ENCODE measurements at regions not wholly inside any gene's neighbourhood (a gene's known extent, or its start where the extent isn't known, plus 50 kb on each side); places are given as distances from the start of the nearest gene placed in this dataset.

DNA sequence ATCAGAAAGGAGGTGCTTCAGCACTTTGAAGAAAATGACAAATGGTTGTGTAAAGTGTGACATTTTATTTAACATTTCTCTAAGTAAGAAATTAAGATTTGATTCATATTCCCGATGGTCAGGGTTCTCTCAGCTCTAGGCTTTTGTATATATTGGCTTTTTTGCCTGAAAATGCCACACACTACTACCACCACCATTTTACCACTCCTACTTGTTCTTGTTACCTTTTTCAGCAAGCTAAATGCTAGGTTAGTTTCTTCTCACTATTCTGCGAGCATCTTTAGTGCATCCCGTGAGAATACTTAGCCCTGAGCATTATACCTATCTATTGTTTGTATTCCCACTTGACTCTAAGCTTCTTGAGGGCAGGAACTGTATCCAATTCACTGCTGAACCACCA is 177.6 kb upstream of the MTNR1B start:
- no peak for DNase-seq
- Histone ChIP-seq H3K9me3 (no peaks in the 10 kb centered on the region), H3K27ac (no peak overlapping the region), H3K4me3 (no peak overlapping the region), H3K27me3 (no peaks in the 10 kb centered on the region), H3K36me3 (no peaks in the 10 kb centered on the region), H3K4me1 (no peaks in the 10 kb centered on the region)
- TF ChIP-seq, protein P1, sequence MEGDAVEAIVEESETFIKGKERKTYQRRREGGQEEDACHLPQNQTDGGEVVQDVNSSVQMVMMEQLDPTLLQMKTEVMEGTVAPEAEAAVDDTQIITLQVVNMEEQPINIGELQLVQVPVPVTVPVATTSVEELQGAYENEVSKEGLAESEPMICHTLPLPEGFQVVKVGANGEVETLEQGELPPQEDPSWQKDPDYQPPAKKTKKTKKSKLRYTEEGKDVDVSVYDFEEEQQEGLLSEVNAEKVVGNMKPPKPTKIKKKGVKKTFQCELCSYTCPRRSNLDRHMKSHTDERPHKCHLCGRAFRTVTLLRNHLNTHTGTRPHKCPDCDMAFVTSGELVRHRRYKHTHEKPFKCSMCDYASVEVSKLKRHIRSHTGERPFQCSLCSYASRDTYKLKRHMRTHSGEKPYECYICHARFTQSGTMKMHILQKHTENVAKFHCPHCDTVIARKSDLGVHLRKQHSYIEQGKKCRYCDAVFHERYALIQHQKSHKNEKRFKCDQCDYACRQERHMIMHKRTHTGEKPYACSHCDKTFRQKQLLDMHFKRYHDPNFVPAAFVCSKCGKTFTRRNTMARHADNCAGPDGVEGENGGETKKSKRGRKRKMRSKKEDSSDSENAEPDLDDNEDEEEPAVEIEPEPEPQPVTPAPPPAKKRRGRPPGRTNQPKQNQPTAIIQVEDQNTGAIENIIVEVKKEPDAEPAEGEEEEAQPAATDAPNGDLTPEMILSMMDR (IDR thresholded peaks at IDR 0.05) = no peak
- no peak for TF ChIP-seq POLR2A (IDR thresholded peaks at IDR 0.05)
- TF ChIP-seq POLR2AphosphoS5 (IDR thresholded peaks at IDR 0.05) = no peak
- TF ChIP-seq EP300 (IDR thresholded peaks at IDR 0.05) = no peak
- WGBS, 2 donors = 84 to 91% methylated on average over 3 of the region's 3 CpGs
- ATAC-seq (ENCODE audit: low FRiP score in 2 of 2) = no peak

DNA sequence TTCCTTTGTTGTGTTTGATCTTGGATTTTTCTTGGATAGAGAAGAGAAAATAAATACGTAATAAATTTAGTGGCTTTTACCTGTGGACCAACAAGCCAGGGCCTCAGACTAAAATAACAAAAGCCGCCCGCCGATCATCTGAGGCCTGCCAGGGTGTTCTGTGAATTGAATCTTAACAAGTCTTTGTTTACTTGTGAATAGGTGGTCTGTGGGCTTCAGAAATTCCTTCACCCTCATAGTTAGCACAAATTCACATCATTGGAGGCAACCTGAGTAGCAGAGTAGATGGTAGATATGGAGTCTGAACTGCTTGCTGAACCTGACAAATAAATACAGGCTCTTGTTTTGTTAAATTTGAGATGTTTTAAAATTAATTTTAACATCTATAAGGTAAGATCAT is 176.3 kb upstream of the MTNR1B start:
- Histone ChIP-seq H3K27me3 (no peaks in the 10 kb centered on the region), H3K36me3 (no peaks in the 10 kb centered on the region), H3K9me3 (no peaks in the 10 kb centered on the region), H3K27ac (no peak overlapping the region), H3K4me1 (no peaks in the 10 kb centered on the region), H3K4me3 (no peak overlapping the region)
- TF ChIP-seq EP300 (IDR thresholded peaks at IDR 0.05) (no peak), POLR2AphosphoS5 (IDR thresholded peaks at IDR 0.05) (no peak), POLR2A (IDR thresholded peaks at IDR 0.05) (no peak)
- TF ChIP-seq, protein P1 (IDR thresholded peaks at IDR 0.05) = no peak
- 88 to 96% methylated on average over 4 of the region's 4 CpGs for WGBS, 2 donors
- ATAC-seq (ENCODE audit: low FRiP score in 2 of 2) (no peak), DNase-seq (no peak)

DNA sequence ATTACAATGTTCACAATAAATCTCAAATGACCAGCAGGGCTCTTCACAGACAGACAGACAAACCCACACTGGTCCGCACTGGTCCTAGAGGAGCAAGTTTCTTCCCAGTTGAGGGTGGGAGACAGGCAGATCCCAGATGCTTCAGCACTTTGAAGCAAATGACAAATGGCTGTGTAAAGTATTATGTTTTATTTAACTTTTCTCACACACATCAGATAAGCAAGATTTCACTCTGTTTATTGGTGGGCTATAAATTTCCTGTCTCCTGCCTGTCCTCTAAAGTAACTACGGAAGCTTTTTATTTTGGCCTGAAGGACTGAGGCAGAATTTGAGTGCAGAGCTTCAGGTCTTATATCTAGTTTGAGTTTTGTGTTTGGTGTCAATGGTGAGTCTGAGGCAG is 174.7 kb upstream of the MTNR1B start:
- no peak overlapping the region for H3K27ac ChIP-seq
- no peaks in the 10 kb centered on the region for H3K9me3 ChIP-seq
- ATAC-seq (ENCODE audit: low FRiP score in 2 of 2) = no peak
- WGBS, 2 donors = 72 to 73% methylated on average over 2 of the region's 2 CpGs
- no peaks in the 10 kb centered on the region for H3K36me3 ChIP-seq
- no peaks in the 10 kb centered on the region for H3K4me1 ChIP-seq
- no peak for DNase-seq
- no peak overlapping the region for H3K4me3 ChIP-seq
- H3K27me3 ChIP-seq = no peaks in the 10 kb centered on the region
- TF ChIP-seq POLR2AphosphoS5 (IDR thresholded peaks at IDR 0.05) = no peak
- no peak for TF ChIP-seq EP300 (IDR thresholded peaks at IDR 0.05)
- TF ChIP-seq, protein P1 (IDR thresholded peaks at IDR 0.05) = no peak
- no peak for TF ChIP-seq POLR2A (IDR thresholded peaks at IDR 0.05)

DNA sequence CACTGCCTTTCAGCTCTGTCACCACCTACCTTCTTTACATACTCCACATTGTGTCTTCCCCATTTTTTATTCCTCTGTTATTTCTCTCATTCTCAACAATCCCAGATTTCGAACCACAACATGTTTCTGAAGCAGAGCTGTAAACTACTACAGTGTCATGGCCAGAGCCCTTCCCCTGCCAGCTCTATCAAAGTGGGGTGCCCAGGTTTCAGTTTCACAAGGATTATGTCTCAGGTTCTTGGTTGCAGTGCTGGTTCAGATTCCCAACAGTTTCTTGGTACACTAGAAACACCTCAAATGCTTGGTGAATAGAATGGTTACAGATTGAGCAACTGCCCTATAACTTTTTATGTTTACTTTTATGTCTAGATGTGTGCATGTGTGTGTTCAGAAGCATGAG is 172.7 kb upstream of the MTNR1B start:
- Histone ChIP-seq H3K27ac (no peak overlapping the region), H3K4me1 (no peaks in the 10 kb centered on the region), H3K36me3 (no peaks in the 10 kb centered on the region), H3K27me3 (no peaks in the 10 kb centered on the region), H3K4me3 (no peak overlapping the region), H3K9me3 (no peaks in the 10 kb centered on the region)
- whole genome bisulfite sequencing, 2 donors = 68 to 86% methylated on average over 1 of the region's 1 CpG
- no peak for DNase-seq
- TF ChIP-seq EP300 (IDR thresholded peaks at IDR 0.05) (no peak), POLR2A (IDR thresholded peaks at IDR 0.05) (no peak), POLR2AphosphoS5 (IDR thresholded peaks at IDR 0.05) (no peak)
- TF ChIP-seq, protein P1 (IDR thresholded peaks at IDR 0.05) = no peak
- ATAC-seq (ENCODE audit: low FRiP score in 2 of 2) = no peak

DNA sequence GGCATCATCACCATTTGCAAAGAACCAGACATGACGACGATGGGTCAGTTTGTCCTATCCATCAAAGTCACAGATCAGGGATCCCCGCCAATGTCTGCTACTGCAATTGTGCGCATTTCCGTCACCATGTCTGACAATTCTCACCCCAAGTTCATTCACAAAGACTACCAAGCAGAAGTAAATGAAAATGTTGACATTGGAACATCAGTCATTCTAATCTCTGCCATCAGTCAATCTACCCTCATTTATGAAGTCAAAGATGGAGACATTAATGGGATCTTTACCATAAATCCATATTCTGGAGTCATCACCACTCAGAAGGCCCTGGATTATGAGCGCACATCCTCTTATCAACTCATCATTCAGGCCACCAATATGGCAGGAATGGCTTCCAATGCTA is 171.6 kb upstream of the MTNR1B start:
- H3K27me3 ChIP-seq = no peaks in the 10 kb centered on the region
- no peak overlapping the region for H3K4me3 ChIP-seq
- 94 to 95% methylated on average over 6 of the region's 6 CpGs for WGBS, 2 donors
- no peaks in the 10 kb centered on the region for H3K9me3 ChIP-seq
- no peak for DNase-seq
- no peaks in the 10 kb centered on the region for H3K36me3 ChIP-seq
- TF ChIP-seq POLR2AphosphoS5 (IDR thresholded peaks at IDR 0.05) (no peak), EP300 (IDR thresholded peaks at IDR 0.05) (no peak), POLR2A (IDR thresholded peaks at IDR 0.05) (no peak)
- TF ChIP-seq, protein P1 (IDR thresholded peaks at IDR 0.05) = no peak
- no peak overlapping the region for H3K27ac ChIP-seq
- no peak for ATAC-seq (ENCODE audit: low FRiP score in 2 of 2)
- H3K4me1 ChIP-seq = no peaks in the 10 kb centered on the region

Measured in upper lobe of left lung (tissue), 6 donors.